ENCODE measurements at regions not wholly inside any gene's neighbourhood (a gene's known extent, or its start where the extent isn't known, plus 50 kb on each side); places are given as distances from the start of the nearest gene placed in this dataset.
"Not testable (repeated sequence)": the region's sequence is repeated elsewhere in the genome, so short reads cannot be mapped to it uniquely, and the experiment has no call there.

- DNase-seq: no peak
Observed at GRCh38 chr13:44746690-44747089, 170.6 kb upstream of the TSC22D1 start.

DNA sequence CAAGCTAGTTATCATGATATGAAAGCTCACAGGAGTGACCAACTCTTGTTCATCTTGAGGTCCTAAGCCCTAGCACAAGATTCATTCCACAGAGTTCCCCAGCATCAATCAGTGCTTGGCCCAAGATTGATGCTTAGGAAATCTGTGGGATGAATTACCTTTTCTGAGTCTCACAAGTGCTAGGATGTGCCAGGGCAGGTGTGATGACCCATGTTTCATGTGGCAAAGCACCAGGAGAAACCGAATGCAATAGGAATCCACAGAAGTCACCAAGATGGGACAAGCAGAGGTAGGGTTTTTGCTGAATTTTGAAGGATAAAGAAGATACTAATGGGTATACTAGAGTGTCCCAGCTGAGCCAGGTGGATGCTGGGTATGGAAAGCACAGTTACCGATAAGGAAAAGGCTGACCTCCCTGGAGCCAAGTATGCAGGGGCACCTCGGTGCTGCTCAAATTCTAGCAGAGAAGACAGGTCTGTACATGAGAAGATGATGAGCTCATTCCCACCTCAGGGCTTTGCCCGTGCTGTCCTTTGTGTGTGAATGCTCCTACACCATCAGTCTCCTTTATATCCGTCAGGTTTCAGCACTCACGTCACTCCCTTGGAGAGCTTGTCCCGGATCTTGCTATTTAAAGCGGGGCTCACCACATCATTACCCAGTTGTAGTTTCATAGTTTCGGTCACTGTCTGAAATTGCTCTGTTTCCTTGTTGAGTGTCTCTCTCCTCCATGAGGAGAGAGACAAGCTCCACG is 168.9 kb upstream of the TSC22D1 start:
- DNase-seq: no peak

DNA sequence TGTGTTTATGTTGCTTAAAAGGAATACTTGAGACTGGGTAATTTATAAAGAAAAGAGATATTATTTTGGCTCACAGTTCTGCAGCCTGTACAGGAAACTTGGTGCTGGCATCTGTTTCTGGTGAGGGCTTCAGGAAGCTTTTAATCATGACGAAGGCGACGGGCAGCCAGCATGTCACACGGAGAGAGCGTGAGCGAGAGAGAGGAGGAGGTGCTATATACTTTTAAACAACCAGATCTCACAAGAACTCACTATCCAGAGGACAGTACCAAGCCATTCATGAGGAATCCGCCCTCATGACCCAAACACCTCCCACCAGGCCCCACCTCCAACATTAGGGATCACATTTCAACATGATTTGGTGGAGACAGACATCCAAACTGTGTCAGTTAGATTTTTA is 163.4 kb upstream of the TSC22D1 start:
- DNase-seq: no peak

DNA sequence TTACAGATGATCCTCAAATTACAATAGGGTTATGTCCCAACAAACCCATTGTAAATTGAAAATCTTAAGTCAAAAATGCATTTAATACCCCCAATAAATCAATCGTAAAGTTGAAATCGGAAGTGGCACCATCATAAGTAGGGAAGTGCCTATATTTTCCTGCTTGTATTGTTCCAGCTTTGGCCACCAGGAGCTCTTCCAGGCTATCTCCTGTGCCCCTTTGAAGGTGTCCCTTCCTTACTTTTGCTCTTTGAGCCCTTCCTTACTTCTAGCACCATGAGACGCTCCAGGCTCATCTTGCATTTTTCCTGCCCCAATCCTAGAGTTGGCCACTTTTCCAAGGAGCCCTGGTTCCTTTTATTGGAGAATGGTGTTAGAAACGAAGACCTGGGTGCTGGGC is 163.0 kb upstream of the TSC22D1 start:
- no peak for DNase-seq

DNA sequence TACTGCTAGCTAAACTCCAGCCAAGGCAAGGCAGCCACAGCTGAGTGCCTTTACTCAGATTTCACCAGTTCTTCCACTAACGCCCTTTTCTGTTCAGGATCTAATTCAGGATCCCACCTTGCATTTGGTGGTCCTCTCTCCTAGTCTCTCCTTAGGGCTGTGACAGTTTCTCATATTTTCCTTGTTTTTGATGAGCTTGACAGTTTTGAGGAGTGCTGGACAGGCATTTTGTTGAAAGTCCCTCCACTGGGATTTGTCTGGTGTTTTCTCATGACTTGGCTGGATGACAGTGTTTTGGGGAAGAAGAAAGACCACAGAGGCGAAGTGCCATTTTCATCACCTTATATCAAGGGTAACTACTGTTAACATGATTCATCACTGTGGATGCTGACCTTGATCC is 162.3 kb upstream of the TSC22D1 start:
- DNase-seq: no peak

GRCh38 chr13:44735806-44736205 is 159.7 kb upstream of the TSC22D1 start:
- no peak for DNase-seq

GRCh38 chr13:44734201-44734707 is 158.1 kb upstream of the TSC22D1 start:
- DNase-seq: no peak

GRCh38 chr13:44732503-44733098 is 156.5 kb upstream of the TSC22D1 start:
- no peak for DNase-seq

DNA sequence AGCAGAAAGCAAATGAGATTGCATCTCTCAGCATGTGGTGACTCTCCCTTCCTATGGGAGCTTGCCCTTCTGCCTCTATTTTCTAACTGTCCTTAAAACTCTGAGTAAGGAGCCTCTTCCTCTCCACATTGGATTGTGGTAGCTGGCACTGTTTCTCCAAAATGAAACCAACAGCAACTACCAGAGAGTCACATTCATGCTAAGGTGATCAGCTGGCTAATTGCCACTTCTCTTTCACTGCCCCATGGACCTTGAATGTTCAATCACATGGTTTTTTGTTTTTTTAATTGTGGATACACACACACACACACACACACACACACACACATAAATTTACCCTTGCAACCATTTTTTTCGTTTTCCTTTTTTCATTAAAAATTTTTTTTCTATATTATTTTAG is 154.7 kb upstream of the TSC22D1 start:
- no peak for DNase-seq

DNA sequence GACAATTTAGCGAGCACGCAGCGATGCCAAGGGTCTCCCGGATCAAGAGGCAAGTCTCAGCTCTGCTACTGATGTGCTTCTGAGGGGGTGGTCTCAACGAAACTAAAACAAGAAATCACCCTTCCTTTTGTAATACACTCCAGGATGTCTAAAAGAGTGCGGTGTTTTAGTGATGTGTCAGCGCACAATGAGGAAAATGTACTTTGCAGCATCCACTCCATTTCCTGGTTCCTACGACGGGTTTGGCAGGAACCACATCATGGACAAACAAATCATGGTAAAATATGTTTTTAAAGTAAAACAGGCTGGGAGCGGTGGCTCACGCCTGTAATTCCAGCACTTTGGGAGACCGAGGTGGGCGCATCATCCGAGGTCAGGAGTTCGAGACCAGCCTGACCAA is 154.0 kb upstream of the TSC22D1 start:
- DNase-seq: no peak

DNA sequence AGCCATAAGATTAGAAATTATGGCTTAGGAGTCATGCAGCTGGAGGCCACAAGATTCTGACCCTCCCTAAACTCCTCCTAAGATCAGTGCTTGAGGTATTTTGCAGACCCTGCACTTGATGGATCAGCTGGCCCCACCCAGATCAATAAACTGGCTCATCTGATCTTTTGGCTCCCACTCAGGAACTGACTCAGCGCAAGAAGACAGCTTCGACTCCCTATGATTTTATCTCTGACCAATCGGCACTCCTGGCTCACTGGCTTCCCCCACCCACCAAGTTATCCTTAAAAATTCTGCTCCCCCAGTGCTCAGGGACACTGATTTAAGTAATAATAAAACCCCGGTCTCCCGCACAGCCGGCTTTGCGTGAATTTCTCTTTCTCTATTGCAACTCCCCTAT is 151.5 kb upstream of the TSC22D1 start:
- DNase-seq: not testable (repeated sequence)

- no peak for DNase-seq
Observed at GRCh38 chr13:44726778-44727177, 150.6 kb upstream of the TSC22D1 start.

GRCh38 chr13:44726214-44726613 is 150.1 kb upstream of the TSC22D1 start:
- DNase-seq: no peak

GRCh38 chr13:44719857-44720671 is 143.9 kb upstream of the TSC22D1 start:
- DNase-seq: no peak

GRCh38 chr13:44718467-44718866 is 142.3 kb upstream of the TSC22D1 start:
- no peak for DNase-seq

- DNase-seq: no peak
Observed at GRCh38 chr13:44715287-44716230, 139.4 kb upstream of the TSC22D1 start.

DNA sequence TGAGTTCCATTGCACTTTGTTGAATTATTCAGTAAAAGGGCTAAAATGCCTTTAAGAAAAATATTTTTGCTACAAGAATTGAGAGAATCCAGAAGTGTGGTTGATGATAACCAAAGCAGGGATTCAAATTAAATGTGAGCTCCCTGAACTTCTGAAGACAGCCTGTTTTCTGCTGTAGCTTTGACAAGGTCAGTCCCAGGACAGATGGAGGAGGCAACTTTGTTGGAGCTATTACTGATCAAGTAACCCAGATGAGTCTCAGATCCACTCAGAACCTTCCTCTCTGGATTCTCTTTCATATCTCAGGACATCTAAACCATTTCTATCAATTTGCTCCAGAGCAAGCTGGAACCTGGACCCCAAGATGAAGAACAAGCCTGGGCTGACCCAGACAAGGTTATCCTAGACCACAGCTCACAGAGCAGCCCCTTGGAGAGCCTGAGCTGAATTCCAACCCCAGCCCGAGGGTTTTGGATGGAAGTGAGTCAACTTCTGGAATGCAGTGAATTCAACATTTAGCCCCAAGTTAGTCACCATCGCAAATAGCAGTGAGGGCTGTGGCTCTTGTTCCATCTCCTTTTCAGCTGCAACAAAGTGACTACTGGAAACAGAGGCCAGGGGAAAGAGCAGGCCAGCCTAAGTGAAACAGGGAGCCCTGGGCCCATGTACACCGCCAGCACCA is 137.8 kb upstream of the TSC22D1 start:
- DNase-seq: no peak

- DNase-seq: no peak
Observed at GRCh38 chr13:44711706-44712105, 135.6 kb upstream of the TSC22D1 start.

DNA sequence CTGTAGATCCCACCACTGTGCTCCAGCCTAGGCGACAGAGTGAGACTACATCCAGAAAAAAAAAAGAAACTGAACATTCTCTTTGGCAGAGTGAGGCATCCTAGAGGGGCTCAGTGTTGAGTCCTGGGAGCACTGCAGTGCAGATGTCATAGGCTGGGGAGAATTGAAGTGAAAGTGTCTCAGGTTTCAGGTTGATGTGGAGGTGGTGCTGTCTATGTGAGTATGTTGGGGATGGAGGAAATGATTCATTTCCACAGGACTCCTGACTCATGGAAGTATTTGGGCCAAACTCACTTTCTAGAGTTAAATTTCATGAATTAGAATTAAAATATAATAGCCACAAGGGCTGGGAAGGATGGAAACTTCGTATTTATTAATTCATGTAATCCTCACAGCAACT is 134.4 kb upstream of the TSC22D1 start:
- peak; percentile 7 to 8 for DNase-seq

- not testable (repeated sequence) for DNase-seq
Observed at GRCh38 chr13:44704811-44705210, 128.7 kb upstream of the TSC22D1 start.

DNA sequence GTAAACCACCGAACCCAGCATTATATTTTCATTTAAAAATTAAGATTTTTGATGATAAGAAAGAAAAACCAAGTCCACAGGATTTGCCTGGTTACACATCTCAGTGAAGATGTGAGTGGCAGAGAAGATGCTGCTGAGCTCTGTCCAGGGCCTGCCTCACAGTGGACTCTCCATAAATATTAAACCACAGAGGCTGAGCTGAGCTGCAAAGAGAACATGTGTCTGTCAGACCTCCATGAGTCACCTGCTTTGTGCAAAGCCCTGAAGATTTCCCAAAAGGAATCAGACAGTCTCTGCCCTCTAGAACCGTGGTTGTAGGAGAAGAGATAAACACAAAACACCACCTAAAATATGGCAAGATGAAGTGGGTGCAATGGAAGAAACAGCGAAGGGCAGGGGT is 127.2 kb upstream of the TSC22D1 start:
- no peak for DNase-seq

DNA sequence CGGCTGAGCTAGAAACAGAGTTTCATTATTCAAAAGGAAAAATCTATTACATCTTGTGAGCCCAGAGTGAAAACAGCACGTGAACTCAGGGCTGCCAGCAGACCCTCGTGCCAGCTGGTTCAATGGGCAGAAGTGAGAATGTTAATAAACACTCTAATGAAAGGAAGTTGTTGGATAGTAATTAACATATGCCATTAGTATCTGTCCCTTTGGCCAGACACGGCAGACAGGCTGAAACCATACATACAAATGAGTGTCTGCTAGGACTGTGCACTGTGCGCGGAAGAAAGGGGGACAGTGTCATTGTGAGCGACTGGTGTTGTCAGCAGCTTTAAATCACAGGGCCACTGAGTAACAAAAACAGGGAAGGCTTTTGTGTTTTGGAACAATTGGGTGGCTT is 121.9 kb upstream of the TSC22D1 start:
- no peak for DNase-seq
